HG02798 (cell line): ENCODE measurements at regions not wholly inside any gene's neighbourhood (a gene's known extent, or its start where the extent isn't known, plus 50 kb on each side); places are given as distances from the start of the nearest gene placed in this dataset.
"Not testable (repeated sequence)": the region's sequence is repeated elsewhere in the genome, so short reads cannot be mapped to it uniquely, and the experiment has no call there.

ENCODE experiments used
- ATAC-seq: cut with Tn5 transposase; IDR thresholded peaks from one replicate; pipeline ENCODE4 v1.9.1; 2021; ENCODE audit warnings: mild to moderate bottlenecking; ENCODE audit not compliant: unreplicated experiment, poor library complexity

DNA sequence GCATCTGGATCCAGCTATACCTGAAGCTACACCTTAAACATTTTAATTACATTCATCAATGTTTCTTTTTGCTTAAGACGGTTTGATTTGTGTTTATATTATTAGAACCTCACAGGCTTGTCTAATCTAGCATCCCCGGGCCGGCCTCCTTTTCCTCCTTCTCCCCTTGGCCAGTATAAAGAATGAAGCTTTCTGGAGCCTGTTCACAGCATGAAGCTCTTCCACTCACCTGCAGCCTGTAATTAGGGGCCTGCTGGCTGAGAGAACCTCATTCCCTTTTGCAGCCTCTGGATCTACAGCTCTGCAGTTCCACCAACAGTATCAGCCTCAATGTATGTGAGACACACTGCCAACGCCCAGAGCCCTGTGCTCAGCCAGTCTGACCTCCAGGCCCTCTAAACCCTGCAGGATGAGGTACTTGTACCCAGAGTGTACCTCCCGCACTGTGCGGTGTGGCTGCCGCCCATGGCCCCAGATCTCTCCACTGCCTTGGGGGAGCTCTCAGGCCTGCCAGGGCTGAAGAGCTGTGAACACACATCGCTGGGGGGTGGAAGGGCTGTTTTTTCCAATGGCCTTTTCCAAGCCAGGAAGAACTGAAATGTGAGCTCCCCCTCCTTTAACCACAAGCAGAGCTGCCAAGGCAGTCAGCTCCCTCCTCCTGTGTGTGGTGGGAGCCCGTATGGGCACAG is 114.7 kb upstream of the ALDH1A3 start:
- ATAC-seq = no peak

DNA sequence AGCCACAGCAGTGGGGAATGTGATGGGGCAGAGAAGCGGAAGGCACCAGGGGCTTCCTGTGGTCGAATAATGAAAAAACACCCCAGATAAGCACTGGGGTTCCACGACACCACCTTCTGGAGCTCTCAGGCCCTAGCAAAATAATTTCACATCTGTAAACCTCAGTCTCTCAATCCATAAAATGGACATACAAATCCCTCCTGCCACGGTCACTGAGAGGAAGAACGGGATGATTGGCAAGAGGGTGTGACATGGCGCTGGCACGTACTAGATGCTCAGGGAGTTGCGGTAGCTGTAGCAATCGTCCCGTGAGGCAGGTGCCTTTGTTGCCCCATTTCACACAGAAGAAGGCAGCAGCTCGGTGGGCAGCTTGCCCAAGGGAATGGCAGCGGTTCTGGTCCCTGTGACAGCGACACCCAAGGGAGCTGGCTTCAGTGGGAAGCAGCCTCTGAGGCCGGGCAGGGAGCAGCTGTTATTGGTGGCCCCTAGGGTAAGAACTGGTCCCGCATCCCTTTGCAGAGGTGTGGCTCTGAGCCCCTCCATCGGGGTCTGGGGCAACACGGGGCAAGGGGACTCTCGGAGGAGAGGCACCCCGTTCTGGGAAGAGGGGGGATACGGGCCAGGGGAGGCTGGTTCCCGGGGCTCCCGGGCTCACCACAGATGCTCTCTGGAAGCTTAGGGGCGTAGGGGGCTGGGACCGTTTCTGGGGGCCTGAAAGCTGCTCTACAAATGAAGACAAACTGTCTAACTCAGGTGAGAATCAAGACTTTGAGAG is 114.0 kb upstream of the ALDH1A3 start:
- no peak for ATAC-seq

DNA sequence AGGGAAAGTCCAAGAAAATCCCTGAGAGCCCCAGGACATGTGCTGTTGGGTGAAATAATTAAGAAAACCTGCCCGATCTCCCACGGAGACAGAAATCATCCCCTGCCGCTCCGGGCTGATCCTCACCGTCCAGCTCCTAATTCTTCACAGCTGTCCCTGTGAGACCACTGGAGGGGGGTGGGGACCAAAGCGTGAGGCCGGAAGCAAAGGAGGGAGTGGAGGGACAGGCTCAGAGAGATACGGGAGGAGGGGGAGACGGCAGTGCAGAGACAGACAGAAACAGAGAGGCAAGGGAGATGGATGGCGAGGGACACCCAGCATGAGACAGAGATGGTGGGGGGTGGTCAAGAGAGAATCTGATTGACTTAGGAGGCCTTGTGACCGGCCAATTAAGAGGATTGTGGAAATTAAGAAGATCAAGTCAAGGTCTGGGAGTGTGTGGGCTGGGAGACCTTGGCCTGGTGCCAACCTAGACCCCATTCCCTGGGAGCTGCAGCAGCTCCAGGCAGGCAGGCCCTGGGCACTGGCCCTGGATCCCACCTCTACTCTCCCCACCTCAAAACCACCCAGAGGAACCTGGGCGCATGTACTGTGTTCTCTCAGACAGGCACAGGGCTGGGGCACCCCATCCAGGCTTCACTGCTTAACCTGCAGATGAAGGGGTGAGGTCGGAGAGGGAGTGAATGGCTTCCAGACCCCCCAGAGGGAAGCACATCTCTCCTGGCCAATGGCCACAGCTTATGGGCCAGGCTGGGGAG is 113.2 kb upstream of the ALDH1A3 start:
- no peak for ATAC-seq

DNA sequence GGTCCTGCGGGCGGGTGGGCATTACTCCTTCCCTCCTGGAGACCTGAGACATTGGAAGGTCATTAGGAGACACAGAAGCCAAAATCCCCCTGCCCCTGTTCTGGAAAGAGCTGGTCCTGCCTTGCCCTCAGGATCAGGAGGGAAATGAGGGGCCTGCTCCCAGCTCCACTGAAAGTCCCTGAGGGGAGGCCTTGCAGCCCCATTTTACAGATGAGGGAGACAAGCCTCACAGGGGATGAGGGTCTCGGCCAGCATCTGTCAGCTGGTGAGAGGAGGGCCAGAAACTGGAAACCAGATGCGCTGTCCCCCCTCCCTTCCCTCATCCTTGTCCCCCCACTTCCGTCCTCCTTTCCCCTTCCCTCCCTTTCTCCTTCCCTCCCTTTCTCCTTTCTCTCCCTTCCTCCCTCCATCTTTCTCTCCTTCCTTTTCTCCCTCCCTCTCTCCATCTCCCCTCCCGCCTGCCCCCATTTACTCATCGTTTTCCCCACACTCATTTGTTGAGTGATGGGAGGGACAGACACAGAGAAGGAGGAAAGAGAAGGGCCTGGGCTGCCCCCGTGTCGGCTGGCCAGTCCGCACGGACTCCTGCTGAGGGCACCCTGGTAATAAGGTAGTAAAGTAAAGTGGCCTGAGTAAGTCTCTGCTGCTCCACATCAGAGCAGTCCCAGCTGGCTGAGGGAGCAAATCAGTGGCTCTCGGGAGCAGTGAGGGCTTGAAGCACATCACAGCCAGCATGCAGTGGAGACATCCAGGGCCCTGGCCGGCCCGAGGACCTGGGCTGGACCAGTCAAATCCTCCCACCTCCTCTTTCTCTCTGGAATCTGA is 112.4 kb upstream of the ALDH1A3 start:
- ATAC-seq = no peak

DNA sequence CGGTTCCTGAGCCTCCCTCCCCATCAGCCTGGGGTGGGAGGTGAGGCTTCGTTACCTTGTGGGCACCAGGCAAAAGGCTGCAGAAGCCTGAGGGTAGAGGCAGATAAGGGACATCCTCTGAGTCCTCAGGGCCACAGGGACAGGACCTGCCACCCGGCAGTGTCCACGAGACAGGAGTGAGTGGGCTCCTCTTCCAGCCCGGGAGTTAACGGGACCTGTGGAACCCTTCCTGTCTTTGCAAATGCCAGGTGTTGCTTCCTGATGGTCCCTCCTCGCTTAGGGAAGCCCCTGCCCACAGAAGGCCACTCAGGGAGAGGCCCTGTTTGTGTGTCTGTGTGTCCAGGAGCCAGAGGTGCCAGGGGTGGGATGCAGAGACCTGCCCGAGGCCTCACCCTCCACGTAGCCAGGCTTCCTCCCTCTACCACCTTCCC is 111.1 kb upstream of the ALDH1A3 start:
- no peak for ATAC-seq

DNA sequence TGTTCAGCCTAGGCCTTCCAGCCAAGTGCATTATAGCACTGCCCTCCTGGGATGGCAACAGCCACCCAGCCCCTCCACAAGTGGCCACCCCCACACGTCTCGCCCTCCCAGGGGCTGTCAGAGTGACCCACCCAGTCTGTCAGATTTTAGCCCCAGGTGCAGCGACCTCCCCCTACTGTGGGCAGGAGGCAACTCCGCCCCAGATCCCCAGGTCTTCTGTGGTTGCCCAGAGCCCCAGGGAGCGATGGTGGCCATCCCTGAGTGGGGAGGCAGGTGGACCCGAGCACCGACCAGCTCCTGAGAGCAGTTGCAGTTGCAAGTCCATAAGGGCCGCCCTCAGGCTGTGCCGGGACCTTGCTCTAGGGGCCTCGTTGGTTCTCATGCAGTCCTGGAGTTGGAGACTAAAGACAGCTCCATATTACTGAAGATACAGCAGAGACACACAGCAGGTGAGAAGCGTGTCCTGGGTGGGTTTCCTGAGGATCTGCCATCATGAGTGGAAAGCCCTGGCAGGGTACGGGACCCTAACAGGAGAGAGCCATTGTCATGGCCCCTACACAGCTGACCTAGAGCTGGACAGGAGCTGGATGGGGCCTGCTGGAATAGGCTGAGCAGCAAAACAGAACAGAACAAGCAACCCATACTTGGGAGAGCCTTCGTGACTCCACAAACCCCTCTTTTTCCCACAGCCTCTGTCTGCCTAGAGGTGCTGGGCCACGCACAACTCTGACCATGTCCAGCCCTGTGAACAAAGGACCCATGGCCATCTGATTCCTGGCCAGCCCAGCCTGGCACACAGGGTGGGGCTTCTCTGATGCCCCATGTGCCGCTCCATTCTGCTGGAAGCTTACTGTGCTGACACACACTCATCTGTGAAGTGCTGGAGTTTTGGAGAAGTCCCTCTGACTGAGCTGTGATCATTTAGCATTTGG is 110.3 kb upstream of the ALDH1A3 start:
- ATAC-seq = no peak

DNA sequence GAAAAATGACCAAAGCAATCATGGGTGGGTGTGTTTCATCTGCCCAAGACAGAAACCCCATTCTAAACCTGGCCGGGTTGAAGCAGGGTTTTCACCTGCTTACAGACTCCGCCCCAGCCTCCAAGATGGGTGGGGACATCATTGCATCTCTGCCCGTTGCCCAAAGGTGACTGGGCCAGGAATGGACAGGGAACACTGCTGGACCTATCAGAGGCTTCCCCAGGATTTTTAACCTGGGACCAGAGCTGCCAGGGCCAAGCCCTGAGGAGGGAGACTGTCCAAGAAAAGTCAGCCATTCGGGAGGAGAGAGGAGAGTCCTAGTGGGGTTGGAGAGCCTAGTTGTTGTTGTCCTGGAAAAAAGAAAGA is 109.7 kb upstream of the ALDH1A3 start:
- no peak for ATAC-seq

DNA sequence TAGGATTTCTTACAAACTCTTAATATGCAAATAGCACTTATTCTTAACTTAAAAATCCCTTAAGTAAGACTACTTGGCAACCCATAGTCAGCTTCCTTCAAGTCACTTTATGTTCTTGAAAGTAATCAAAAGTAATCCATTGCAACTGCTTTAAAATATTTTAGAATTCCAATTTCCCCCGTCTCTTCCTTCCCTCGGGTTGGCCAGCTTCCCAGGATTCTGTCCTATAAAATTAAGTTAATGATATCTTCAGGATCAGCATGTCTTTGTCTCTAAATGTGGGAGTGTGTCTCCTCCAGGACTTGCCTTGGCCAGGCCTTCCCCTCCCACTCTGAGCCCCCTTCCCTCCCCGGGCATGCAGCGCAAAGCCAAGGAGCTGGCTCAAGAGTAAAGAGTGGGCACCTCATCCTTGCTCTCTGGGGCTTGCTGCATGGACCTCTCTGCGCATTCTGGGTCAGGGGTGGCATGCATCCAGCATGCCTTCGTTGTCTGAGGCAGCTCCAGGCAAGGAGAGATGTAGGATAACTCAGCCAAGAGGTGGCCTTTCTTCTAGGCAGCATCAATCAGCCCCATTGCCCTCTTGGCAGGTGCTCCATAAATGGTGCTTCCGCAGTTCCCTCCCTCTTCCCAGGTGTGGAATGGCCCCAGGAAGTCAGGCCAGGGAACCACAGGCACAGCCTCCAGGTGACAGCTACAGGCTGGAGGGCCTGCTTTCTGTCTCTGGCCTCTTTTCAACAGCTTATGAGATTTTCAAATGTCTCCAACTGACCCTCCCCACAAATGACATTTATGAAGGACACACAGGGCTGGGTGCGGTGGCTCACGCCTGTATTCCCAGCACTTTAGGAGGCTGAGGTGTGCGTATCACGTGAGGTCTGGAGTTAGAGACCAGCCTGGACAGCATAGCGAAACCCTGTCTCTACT is 108.7 kb upstream of the ALDH1A3 start:
- ATAC-seq = no peak

DNA sequence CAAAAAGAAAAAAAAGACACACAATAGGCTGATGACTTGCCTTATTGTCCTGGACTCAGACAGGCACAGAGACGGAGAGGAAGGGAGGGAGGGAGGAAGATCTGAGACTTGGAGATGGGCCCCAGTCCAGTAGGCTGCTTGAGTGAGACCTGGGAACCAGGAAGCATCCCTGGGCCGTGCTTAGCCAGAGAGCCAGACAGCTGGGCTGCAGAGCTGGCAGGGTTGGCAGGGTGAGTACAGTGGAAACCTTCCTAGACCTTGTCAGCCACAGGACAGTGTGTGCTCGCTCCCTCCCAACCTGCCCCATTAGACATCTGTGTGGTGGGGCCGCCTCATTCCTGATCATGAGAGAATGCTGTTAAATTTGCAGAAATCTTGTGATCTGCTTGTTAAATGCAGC is 107.9 kb upstream of the ALDH1A3 start:
- ATAC-seq = no peak

DNA sequence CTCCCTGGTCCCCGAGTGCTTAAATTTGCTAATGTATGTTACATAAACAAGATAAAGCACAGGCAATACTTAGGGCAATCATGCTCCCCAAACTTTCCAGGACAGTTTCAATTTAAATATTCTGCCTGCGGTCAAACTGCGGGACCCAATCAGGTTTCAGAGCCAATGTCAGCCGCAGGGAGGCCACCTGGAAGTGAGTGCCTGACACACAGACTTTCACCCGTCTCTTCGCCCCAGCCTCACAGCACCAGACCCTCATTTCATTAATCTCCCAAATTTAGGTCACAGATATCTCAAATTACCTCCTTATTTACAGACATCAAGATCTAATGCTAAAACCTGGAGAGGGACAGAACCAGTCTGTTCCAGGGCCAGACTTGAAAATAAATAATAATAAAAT is 107.2 kb upstream of the ALDH1A3 start:
- ATAC-seq = no peak

DNA sequence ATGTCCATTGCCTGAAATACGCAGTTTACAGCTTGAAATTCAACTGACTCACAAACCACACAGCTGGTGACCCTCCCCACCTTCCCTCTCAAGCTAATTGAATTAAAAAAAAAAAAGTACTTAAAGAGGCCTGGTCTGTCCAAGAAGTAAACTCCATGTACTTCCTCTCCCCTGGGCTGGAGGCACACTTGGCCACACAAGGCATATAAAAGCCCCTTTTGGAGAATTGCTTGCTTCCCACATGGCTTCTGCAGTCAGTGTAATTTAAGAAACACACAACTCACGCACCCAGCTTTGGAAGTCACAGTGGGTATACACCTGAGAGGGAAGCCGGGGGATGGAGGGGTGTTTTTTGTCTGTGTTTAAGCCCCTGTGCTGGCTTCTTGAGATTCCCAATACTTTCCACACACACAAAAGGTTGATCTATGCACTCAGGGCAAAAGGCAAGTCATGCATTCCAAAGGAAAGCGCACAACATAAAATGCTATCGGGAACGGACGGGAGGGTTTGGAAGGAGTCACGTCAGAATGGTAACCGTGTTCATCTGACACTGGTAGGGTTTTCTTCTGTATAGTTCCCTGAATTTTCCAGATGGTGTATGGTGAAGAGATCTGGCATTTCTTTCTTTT is 106.6 kb upstream of the ALDH1A3 start:
- ATAC-seq = no peak

DNA sequence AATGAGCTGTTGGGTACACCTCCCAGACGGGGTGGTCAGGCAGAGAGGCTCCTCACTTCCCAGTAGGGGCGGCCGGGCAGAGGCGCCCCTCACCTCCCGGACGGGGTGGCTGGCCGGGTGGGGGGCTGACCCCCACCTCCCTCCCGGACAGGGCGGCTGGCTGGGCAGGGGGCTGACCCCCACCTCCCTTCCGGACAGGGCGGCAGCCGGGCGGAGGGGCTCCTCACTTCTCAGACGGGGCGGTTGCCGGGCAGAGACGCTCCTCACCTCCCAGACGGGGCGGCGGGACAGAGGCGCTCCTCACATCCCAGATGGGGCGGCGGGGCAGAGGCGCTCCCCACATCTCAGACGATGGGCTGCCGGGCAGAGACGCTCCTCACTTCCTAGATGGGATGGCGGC is 105.6 kb upstream of the ALDH1A3 start:
- ATAC-seq = not testable (repeated sequence)

DNA sequence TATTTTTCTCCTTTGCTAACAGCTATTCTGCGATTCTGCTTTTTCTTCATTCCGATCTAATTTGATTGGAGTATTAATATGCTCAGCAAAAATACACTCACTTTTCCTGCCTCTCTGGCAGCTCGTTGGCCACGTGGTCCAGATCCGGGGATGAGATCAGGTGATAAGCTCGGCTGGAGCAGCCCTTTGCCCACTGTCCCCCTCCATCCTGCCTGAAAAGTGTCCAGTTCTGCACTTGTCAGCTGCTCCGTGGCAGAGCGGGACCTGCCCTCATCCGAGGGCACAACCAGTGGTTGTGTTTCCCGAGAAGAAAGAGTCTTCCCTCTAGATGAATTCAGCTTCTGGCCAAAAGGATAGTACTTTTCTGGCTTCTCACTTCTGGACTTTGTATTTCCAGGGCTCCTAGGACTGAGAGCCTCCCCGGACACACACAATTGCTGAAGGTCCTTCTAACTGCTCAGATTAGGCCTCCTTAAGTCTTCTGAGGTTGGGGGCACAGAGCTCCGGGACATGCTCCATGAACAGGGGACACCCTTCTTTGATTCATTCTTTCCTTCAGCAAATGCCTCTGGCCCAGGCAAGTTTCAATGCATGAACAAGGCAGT is 103.9 kb upstream of the ALDH1A3 start:
- no peak for ATAC-seq

DNA sequence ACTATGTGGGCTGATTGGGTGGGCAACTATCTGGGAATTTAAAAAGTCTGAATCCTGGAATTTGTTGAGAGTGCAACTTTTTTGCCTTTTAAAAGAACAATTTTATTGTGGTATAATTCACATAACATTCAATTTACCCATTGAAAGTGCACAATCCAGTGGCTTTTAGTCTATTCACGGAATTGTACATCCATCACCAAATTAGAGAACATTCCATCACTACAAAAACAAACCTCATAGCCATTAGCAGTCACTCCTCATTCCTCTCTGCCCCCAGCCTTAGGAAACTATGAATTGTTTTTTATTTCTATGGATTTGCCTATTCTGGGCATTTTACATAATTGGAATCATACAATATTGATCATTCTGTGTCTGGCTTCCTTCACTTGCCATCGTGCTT is 101.8 kb upstream of the ALDH1A3 start:
- ATAC-seq = no peak

DNA sequence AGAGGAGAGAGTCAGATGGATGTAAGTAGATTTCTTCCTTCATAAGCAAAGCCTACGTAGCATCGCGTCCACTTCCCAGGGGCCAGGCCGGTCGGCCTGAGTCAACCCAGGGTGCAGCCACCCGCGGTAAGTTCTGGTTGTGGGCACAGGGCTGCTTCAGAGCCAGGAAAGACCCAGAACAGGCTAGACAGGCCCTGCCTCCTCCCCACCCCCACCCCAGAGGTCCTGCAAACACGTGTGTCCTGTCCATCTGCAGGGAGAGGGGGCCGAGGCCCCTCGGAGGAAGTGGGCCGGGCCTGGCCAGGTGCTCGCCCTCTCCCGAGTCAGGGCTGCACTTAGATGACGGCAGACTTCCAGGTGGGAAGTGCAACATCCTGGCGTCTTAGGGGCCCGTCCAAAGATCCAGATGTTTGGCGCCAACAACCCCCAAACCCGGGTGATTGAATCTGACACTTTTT is 100.8 kb upstream of the ALDH1A3 start:
- ATAC-seq = no peak

DNA sequence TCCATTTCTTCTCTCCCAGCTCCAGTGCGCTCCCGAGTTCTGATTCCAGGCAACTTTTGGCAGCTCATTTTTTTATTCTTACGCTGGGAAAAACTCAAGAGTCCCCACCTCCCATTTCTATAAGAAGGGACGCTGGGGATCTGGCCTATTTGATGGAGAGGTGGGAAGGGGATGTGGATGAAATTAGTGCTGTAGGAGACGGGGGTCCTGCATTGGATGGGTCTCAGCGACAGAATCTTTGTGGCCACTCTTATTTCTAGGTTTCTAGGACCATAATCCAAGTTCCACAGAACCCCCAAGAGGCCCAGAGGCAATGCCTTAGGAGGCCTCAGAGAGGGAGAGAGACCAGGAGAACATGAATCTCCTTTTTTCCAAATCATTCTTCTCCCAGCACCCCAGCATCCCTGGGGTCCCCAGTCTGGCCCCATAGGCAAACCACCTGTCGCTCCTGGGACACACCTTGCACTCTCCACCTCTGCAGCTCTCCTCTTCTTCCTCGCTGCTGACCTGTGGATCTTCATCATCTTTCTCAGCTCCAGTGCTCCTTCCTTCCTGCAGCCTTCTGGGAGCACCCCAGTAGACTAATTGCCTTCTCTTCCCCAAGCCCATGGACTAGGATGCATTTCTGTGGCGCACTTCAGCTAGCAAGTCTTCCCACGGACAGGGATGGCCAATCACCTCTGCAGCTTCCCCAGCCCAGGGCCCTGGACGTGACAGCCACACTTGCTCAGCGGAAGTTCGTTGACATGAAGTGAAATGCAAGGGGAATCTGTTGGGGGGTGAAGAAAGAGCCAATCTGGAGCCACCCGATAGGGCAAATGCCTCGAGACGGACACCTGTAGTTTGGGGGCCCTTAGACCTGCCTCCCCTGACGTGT is 100.1 kb upstream of the ALDH1A3 start:
- no peak for ATAC-seq
